HG03108 (cell line): ENCODE measurements at regions not wholly inside any gene's neighbourhood (a gene's known extent, or its start where the extent isn't known, plus 50 kb on each side); places are given as distances from the start of the nearest gene placed in this dataset.

Experiments
- ATAC-seq: cut with Tn5 transposase; IDR thresholded peaks from one replicate; pipeline ENCODE4 v1.9.1; 2021; ENCODE audit warnings: moderate library complexity; ENCODE audit not compliant: unreplicated experiment

GRCh38 chr11:11016943-11017342 lies 159.1 kb upstream of the ZBED5 start:
- ATAC-seq, result no peak

- ATAC-seq, result no peak
Measured at GRCh38 chr11:11016068-11016467, 158.2 kb upstream of the ZBED5 start.

- no peak for ATAC-seq
Measured at GRCh38 chr11:11011617-11012016, 153.8 kb upstream of the ZBED5 start.

GRCh38 chr11:11010624-11011127 lies 152.8 kb upstream of the ZBED5 start:
- ATAC-seq, result no peak

GRCh38 chr11:11009179-11009578 lies 151.3 kb upstream of the ZBED5 start:
- ATAC-seq, result no peak

- ATAC-seq, result no peak
Measured at GRCh38 chr11:11004069-11004468, 146.2 kb upstream of the ZBED5 start.

- ATAC-seq, result no peak
Measured at GRCh38 chr11:11003226-11003625, 145.4 kb upstream of the ZBED5 start.

GRCh38 chr11:11000579-11001283 lies 142.9 kb upstream of the ZBED5 start:
- ATAC-seq, result no peak

- ATAC-seq, result no peak
Measured at GRCh38 chr11:10998674-10999073, 140.8 kb upstream of the ZBED5 start.

GRCh38 chr11:10996678-10997077 lies 138.8 kb upstream of the ZBED5 start:
- no peak for ATAC-seq

GRCh38 chr11:10993640-10994039 lies 135.8 kb upstream of the ZBED5 start:
- no peak for ATAC-seq

GRCh38 chr11:10993186-10993585 lies 135.3 kb upstream of the ZBED5 start:
- ATAC-seq, result no peak

- ATAC-seq, result no peak
Measured at GRCh38 chr11:10991393-10991792, 133.5 kb upstream of the ZBED5 start.

- no peak for ATAC-seq
Measured at GRCh38 chr11:10990637-10991193, 132.9 kb upstream of the ZBED5 start.

GRCh38 chr11:10990160-10990559 lies 132.3 kb upstream of the ZBED5 start:
- no peak for ATAC-seq

- no peak for ATAC-seq
Measured at GRCh38 chr11:10986006-10986405, 128.2 kb upstream of the ZBED5 start.

- ATAC-seq, result no peak
Measured at GRCh38 chr11:10984742-10985141, 126.9 kb upstream of the ZBED5 start.

GRCh38 chr11:10984250-10984649 lies 126.4 kb upstream of the ZBED5 start:
- no peak for ATAC-seq

- ATAC-seq, result no peak
Measured at GRCh38 chr11:10982704-10983510, 125.1 kb upstream of the ZBED5 start.

- ATAC-seq, result no peak
Measured at GRCh38 chr11:10979529-10979928, 121.7 kb upstream of the ZBED5 start.

GRCh38 chr11:10978198-10978597 lies 120.3 kb upstream of the ZBED5 start:
- ATAC-seq, result no peak

- ATAC-seq, result no peak
Measured at GRCh38 chr11:10975287-10975721, 117.5 kb upstream of the ZBED5 start.
